Body of pancreas (tissue), 4 donors: ENCODE measurements at regions not wholly inside any gene's neighbourhood (a gene's known extent, or its start where the extent isn't known, plus 50 kb on each side); places are given as distances from the start of the nearest gene placed in this dataset.

Source experiments
- ATAC-seq: fragments of 150-250 bp; one replicate; pipeline ENCODE4 v1.9.1; 2016
- DNase-seq, 4 donors: peaks; one replicate each; pipeline ENCODE4 v3.0.0-alpha.2; 2019
- H3K27ac ChIP-seq, 4 donors: fragments of 200-600 bp; sonication (generic); 1 replicate in 3 of 4; 2 replicates in 1 of 4; pipeline versions ENCODE4 v1.5.1 to v1.6.1; 2016 to 2019; ENCODE audit warnings: mild to moderate bottlenecking in 1 of 4, mixed read lengths in 1 of 4, moderate library complexity in 1 of 4
- H3K27me3 ChIP-seq, 2 donors: fragments of 200-600 bp; sonication (generic); one replicate each; pipeline ENCODE4 v1.6.0; 2016; ENCODE audit warnings: mild to moderate bottlenecking in 1 of 2
- H3K36me3 ChIP-seq, 2 donors: fragments of 200-600 bp; sonication (generic); replicated peaks in 1 of 2; 2 replicates each; pipeline ENCODE4 v1.5.1; 2016; ENCODE audit warnings: low read depth in 2 of 2; ENCODE audit not compliant: insufficient read depth in 1 of 2
- H3K4me1 ChIP-seq: fragments of 200-600 bp; sonication (generic); one replicate; pipeline ENCODE4 v1.6.0; 2016
- H3K4me3 ChIP-seq, 2 donors: fragments of 200-600 bp; sonication (generic); 1 replicate in 1 of 2; 2 replicates in 1 of 2; pipeline ENCODE4 v1.5.1; 2016 to 2019
- H3K9me3 ChIP-seq, 3 donors: fragments of 200-600 bp; sonication (generic); 1 replicate in 2 of 3; 2 replicates in 1 of 3; pipeline ENCODE4 v1.5.1; 2016
- CTCF ChIP-seq, 7 experiments: fragments of 450-650 bp in 4 of 7; fragments of 200-600 bp in 3 of 7; sonication (generic) in 3 of 7; IDR thresholded peaks; one replicate each; pipeline ENCODE4 v1.5.1; 2016 to 2019; ENCODE audit warnings: antibody characterized with exemption in 7 of 7
- POLR2A ChIP-seq, 3 donors: fragments of 450-650 bp; IDR thresholded peaks; one replicate each; pipeline ENCODE4 v1.6.1; 2016; ENCODE audit warnings: antibody characterized with exemption in 3 of 3, mild to moderate bottlenecking in 2 of 3
- WGBS, 2 donors: methylation state at CpG; one replicate each; pipeline ENCODE4 v1.1.5; 2017; 5-methylcytosine and 5-hydroxymethylcytosine counted together
- intact Hi-C: fragments of 100-400 bp; cut with DNase I; formaldehyde crosslinking; loops from one replicate; pipeline ENCODE4 v1.15.1; 2023

- 49 to 74% methylated on average over 1 of the region's 1 CpG for WGBS, 2 donors
- intact Hi-C loops = no loop called here
Measured at GRCh38 chr13:107846642-107847041, 368.7 kb downstream of the LIG4 start.

GRCh38 chr13:107845911-107846310 lies 369.4 kb downstream of the LIG4 start:
- no peak overlapping the region for H3K4me3 ChIP-seq
- H3K27ac ChIP-seq = no peak overlapping the region
- H3K4me1 ChIP-seq = no peaks in the 10 kb centered on the region
- TF ChIP-seq POLR2A (IDR thresholded peaks at IDR 0.05) = no peak
- TF ChIP-seq CTCF (IDR thresholded peaks at IDR 0.05) = no peak
- ATAC-seq (no peak), DNase-seq (no peak)
- no peaks in the 10 kb centered on the region for H3K27me3 ChIP-seq
- WGBS, 2 donors = 64 to 71% methylated on average over 3 of the region's 3 CpGs
- intact Hi-C loops = no loop called here
- no peaks in the 10 kb centered on the region for H3K36me3 ChIP-seq
- H3K9me3 ChIP-seq = no peaks in the 10 kb centered on the region

More at GRCh38 chr13:107846642-107847041, 368.7 kb downstream of the LIG4 start:
- no peaks in the 10 kb centered on the region for H3K4me1 ChIP-seq
- H3K36me3 ChIP-seq = no peaks in the 10 kb centered on the region
- no peak overlapping the region for H3K4me3 ChIP-seq
- H3K27me3 ChIP-seq = no peaks in the 10 kb centered on the region
- H3K9me3 ChIP-seq = no peaks in the 10 kb centered on the region
- DNase-seq = no peak
- H3K27ac ChIP-seq = no peak overlapping the region
- TF ChIP-seq CTCF (IDR thresholded peaks at IDR 0.05) (no peak), POLR2A (IDR thresholded peaks at IDR 0.05) (no peak)
- no peak for ATAC-seq

- 51 to 55% methylated on average over 3 of the region's 3 CpGs for WGBS, 2 donors
- Histone ChIP-seq H3K27ac (no peak overlapping the region), H3K9me3 (no peaks in the 10 kb centered on the region), H3K4me1 (no peaks in the 10 kb centered on the region), H3K27me3 (no peaks in the 10 kb centered on the region), H3K4me3 (no peak overlapping the region), H3K36me3 (no peaks in the 10 kb centered on the region)
- no peak for DNase-seq
- ATAC-seq = no peak
- intact Hi-C loops = no loop called here
- TF ChIP-seq CTCF (IDR thresholded peaks at IDR 0.05) = no peak
- TF ChIP-seq POLR2A (IDR thresholded peaks at IDR 0.05) = no peak
Measured at GRCh38 chr13:107843681-107844080, 371.7 kb downstream of the LIG4 start.

GRCh38 chr13:107843281-107843680 lies 372.1 kb downstream of the LIG4 start:
- Histone ChIP-seq H3K27me3 (no peaks in the 10 kb centered on the region), H3K4me1 (no peaks in the 10 kb centered on the region), H3K36me3 (no peaks in the 10 kb centered on the region), H3K27ac (no peak overlapping the region), H3K4me3 (no peak overlapping the region), H3K9me3 (no peaks in the 10 kb centered on the region)
- TF ChIP-seq CTCF (IDR thresholded peaks at IDR 0.05) = no peak
- TF ChIP-seq POLR2A (IDR thresholded peaks at IDR 0.05) = no peak
- intact Hi-C loops = no loop called here
- WGBS, 2 donors = 68 to 72% methylated on average over 4 of the region's 4 CpGs
- no peak for ATAC-seq
- DNase-seq = no peak

- Histone ChIP-seq H3K4me1 (no peaks in the 10 kb centered on the region), H3K4me3 (no peak overlapping the region), H3K27me3 (no peaks in the 10 kb centered on the region), H3K9me3 (no peaks in the 10 kb centered on the region), H3K36me3 (no peaks in the 10 kb centered on the region), H3K27ac (no peak overlapping the region)
- TF ChIP-seq CTCF (IDR thresholded peaks at IDR 0.05) = no peak
- TF ChIP-seq POLR2A (IDR thresholded peaks at IDR 0.05) = no peak
- intact Hi-C loops = no loop called here
- 35 to 40% methylated on average over 3 of the region's 3 CpGs for WGBS, 2 donors
- DNase-seq = no peak
- ATAC-seq = no peak
Measured at GRCh38 chr13:107842562-107843180, 372.7 kb downstream of the LIG4 start.
